Testis (tissue), 2 donors: ENCODE measurements at regions not wholly inside any gene's neighbourhood (a gene's known extent, or its start where the extent isn't known, plus 50 kb on each side); places are given as distances from the start of the nearest gene placed in this dataset.

ENCODE experiments used
- DNase-seq: peaks from one replicate; pipeline ENCODE4 v3.0.0-alpha.2; 2019
- H3K27ac ChIP-seq, 2 donors: fragments of 200-600 bp; sonication (generic); one replicate each; pipeline ENCODE4 v1.5.1; 2019
- H3K27me3 ChIP-seq: fragments of 200-600 bp; sonication (generic); one replicate; pipeline ENCODE4 v1.5.1; 2019
- H3K36me3 ChIP-seq: fragments of 200-600 bp; sonication (generic); one replicate; pipeline ENCODE4 v1.5.1; 2017; ENCODE audit warnings: low read depth; ENCODE audit errors: missing control alignments
- H3K4me1 ChIP-seq: fragments of 200-600 bp; sonication (generic); one replicate; pipeline ENCODE4 v1.5.1; 2019
- H3K4me3 ChIP-seq, 2 donors: fragments of 200-600 bp; sonication (generic); one replicate each; pipeline ENCODE4 v1.5.1; 2017 to 2019
- H3K9me3 ChIP-seq: fragments of 200-600 bp; sonication (generic); one replicate; pipeline ENCODE4 v1.5.1; 2017
- CTCF ChIP-seq, 3 experiments: fragments of 450-650 bp in 2 of 3; fragments of 200-600 bp in 1 of 3; sonication (generic) in 1 of 3; IDR thresholded peaks; one replicate each; pipeline ENCODE4 v1.5.1; 2016 to 2019; ENCODE audit warnings: antibody characterized with exemption in 3 of 3, mild to moderate bottlenecking in 2 of 3, moderate library complexity in 1 of 3
- POLR2A ChIP-seq: fragments of 450-650 bp; IDR thresholded peaks from one replicate; pipeline ENCODE4 v1.6.1; 2017; ENCODE audit warnings: antibody characterized with exemption, mild to moderate bottlenecking, moderate library complexity
- WGBS, 2 donors: methylation state at CpG; one replicate each; pipeline ENCODE4 v1.1.5; 2018; 5-methylcytosine and 5-hydroxymethylcytosine counted together
- intact Hi-C: fragments of 100-400 bp; cut with DNase I; formaldehyde crosslinking; loops from one replicate; pipeline ENCODE4 v1.15.1; 2023; ENCODE audit warnings: low total_unique reads

- Histone ChIP-seq H3K9me3 (no peaks in the 10 kb centered on the region), H3K36me3 (no peaks in the 10 kb centered on the region), H3K4me1 (no peaks in the 10 kb centered on the region), H3K27me3 (no peaks in the 10 kb centered on the region), H3K27ac (no peak overlapping the region), H3K4me3 (no peak overlapping the region)
- no peak for DNase-seq
- TF ChIP-seq POLR2A (no peak), CTCF (IDR thresholded peaks at IDR 0.05) (no peak)
- intact Hi-C loops: no loop called here
- 69 to 78% methylated on average over 2 of the region's 2 CpGs for WGBS, 2 donors
These were observed 438.8 kb upstream of the OLFM3 start for GRCh38 chr1:102435483-102435882.

GRCh38 chr1:102434421-102434820 lies 437.7 kb upstream of the OLFM3 start:
- no peaks in the 10 kb centered on the region for H3K4me1 ChIP-seq
- H3K4me3 ChIP-seq: no peak overlapping the region
- intact Hi-C loops: no loop called here
- 25 to 47% methylated on average over 4 of the region's 4 CpGs for WGBS, 2 donors
- H3K9me3 ChIP-seq: no peaks in the 10 kb centered on the region
- H3K27ac ChIP-seq: no peak overlapping the region
- H3K27me3 ChIP-seq: no peaks in the 10 kb centered on the region
- TF ChIP-seq POLR2A (no peak), CTCF (IDR thresholded peaks at IDR 0.05) (peak in 1 of 3 experiments; percentile 30)
- peak; percentile 30 for DNase-seq
- H3K36me3 ChIP-seq: no peaks in the 10 kb centered on the region

GRCh38 chr1:102431253-102431652 lies 434.5 kb upstream of the OLFM3 start:
- Histone ChIP-seq H3K27me3 (no peaks in the 10 kb centered on the region), H3K9me3 (no peaks in the 10 kb centered on the region), H3K4me3 (no peak overlapping the region), H3K27ac (no peak overlapping the region), H3K4me1 (no peaks in the 10 kb centered on the region), H3K36me3 (no peaks in the 10 kb centered on the region)
- 96 to 100% methylated on average over 1 of the region's 1 CpG for WGBS, 2 donors
- DNase-seq: no peak
- TF ChIP-seq POLR2A (no peak), CTCF (IDR thresholded peaks at IDR 0.05) (no peak)
- intact Hi-C loops: no loop called here

GRCh38 chr1:102420034-102420433 lies 423.3 kb upstream of the OLFM3 start:
- no peak overlapping the region for H3K4me3 ChIP-seq
- no peak for DNase-seq
- H3K27ac ChIP-seq: no peak overlapping the region
- 29 to 35% methylated on average over 1 of the region's 1 CpG for WGBS, 2 donors
- no peaks in the 10 kb centered on the region for H3K36me3 ChIP-seq
- no peaks in the 10 kb centered on the region for H3K4me1 ChIP-seq
- no peaks in the 10 kb centered on the region for H3K27me3 ChIP-seq
- intact Hi-C loops: no loop called here
- TF ChIP-seq POLR2A: no peak
- TF ChIP-seq CTCF (IDR thresholded peaks at IDR 0.05): no peak
- H3K9me3 ChIP-seq: no peaks in the 10 kb centered on the region
